DND-41 (cell line): ENCODE measurements at regions not wholly inside any gene's neighbourhood (a gene's known extent, or its start where the extent isn't known, plus 50 kb on each side); places are given as distances from the start of the nearest gene placed in this dataset.

Source experiments
- CTCF ChIP-seq: IDR thresholded peaks from 2 replicates; pipeline ENCODE4 v1.5.1; 2012; ENCODE audit warnings: borderline replicate concordance, low read length, moderate library complexity, mild to moderate bottlenecking; ENCODE audit not compliant: poor library complexity, severe bottlenecking; ENCODE audit errors: extremely low read depth
- EZH2 ChIP-seq: IDR thresholded peaks from 3 replicates; pipeline ENCODE4 v1.6.1; 2012; ENCODE audit warnings: borderline replicate concordance, low read depth, mild to moderate bottlenecking, moderate library complexity, low read length, inconsistent platforms; ENCODE audit not compliant: severe bottlenecking

- TF ChIP-seq CTCF (no peak), EZH2 (no peak)
Observed at GRCh38 chr2:55802067-55802466, 108.4 kb upstream of the PNPT1 start.
